ENCODE measurements at regions not wholly inside any gene's neighbourhood (a gene's known extent, or its start where the extent isn't known, plus 50 kb on each side); places are given as distances from the start of the nearest gene placed in this dataset.

DNA sequence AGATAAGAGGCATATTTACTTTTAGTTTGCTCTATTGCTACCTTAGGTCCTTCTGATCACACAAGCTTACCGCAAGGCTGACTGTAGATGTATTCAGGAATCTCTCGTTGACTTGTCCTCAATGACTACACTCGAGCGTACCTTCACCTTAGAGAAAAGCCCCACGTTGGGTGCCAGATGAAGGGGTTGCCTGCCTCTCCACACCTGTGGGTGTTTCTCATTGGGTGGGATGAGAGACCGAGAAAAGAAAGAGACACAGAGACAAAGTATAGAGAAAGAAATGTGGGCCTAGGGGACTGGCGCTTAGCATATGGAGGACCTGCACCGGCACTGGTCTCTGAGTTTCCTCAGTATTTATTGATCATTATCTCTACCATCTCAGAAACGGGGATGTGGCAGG lies 51.8 kb downstream of the ASCL4 start:
- no peak for TF ChIP-seq RAD21 (IDR thresholded peaks at IDR 0.05; ENCODE audit: low read length)
- TF ChIP-seq, protein P1, sequence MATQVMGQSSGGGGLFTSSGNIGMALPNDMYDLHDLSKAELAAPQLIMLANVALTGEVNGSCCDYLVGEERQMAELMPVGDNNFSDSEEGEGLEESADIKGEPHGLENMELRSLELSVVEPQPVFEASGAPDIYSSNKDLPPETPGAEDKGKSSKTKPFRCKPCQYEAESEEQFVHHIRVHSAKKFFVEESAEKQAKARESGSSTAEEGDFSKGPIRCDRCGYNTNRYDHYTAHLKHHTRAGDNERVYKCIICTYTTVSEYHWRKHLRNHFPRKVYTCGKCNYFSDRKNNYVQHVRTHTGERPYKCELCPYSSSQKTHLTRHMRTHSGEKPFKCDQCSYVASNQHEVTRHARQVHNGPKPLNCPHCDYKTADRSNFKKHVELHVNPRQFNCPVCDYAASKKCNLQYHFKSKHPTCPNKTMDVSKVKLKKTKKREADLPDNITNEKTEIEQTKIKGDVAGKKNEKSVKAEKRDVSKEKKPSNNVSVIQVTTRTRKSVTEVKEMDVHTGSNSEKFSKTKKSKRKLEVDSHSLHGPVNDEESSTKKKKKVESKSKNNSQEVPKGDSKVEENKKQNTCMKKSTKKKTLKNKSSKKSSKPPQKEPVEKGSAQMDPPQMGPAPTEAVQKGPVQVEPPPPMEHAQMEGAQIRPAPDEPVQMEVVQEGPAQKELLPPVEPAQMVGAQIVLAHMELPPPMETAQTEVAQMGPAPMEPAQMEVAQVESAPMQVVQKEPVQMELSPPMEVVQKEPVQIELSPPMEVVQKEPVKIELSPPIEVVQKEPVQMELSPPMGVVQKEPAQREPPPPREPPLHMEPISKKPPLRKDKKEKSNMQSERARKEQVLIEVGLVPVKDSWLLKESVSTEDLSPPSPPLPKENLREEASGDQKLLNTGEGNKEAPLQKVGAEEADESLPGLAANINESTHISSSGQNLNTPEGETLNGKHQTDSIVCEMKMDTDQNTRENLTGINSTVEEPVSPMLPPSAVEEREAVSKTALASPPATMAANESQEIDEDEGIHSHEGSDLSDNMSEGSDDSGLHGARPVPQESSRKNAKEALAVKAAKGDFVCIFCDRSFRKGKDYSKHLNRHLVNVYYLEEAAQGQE (IDR thresholded peaks at IDR 0.05; ENCODE audit: low read depth, low read length): no peak
- no peak for TF ChIP-seq FOXM1 (IDR thresholded peaks at IDR 0.05; ENCODE audit: low read depth)
- no peak for TF ChIP-seq JUND (IDR thresholded peaks at IDR 0.05)
- TF ChIP-seq RCOR1 (IDR thresholded peaks at IDR 0.05; ENCODE audit: low read length): no peak
- TF ChIP-seq TCF12 (IDR thresholded peaks at IDR 0.05): no peak
- TF ChIP-seq GATA2 (CRISPR knock-in tag; IDR thresholded peaks at IDR 0.05): no peak
- TF ChIP-seq POLR2AphosphoS5 (IDR thresholded peaks at IDR 0.05; ENCODE audit: low read depth, low read length): no peak
- TF ChIP-seq RFX5 (IDR thresholded peaks at IDR 0.05; ENCODE audit: low read length): no peak
- no peak for TF ChIP-seq NFIC (IDR thresholded peaks at IDR 0.05; ENCODE audit: borderline replicate concordance)
- TF ChIP-seq, protein P2, sequence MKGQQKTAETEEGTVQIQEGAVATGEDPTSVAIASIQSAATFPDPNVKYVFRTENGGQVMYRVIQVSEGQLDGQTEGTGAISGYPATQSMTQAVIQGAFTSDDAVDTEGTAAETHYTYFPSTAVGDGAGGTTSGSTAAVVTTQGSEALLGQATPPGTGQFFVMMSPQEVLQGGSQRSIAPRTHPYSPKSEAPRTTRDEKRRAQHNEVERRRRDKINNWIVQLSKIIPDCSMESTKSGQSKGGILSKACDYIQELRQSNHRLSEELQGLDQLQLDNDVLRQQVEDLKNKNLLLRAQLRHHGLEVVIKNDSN (IDR thresholded peaks at IDR 0.05; ENCODE audit: borderline replicate concordance, low read depth): no peak
- TF ChIP-seq EP300 (IDR thresholded peaks at IDR 0.05; ENCODE audit: borderline replicate concordance in 1 of 2, low read depth in 1 of 2, low read length in 1 of 2): no peak
- DNase-seq: no peak
- H3K4me1 ChIP-seq (ENCODE audit: control insufficient read depth in 1 of 2, insufficient read depth in 2 of 2, low read depth in 1 of 2, low read length in 1 of 2): no peaks in the 10 kb centered on the region
- no peak overlapping the region for H3K4me2 ChIP-seq
- H3K36me3 ChIP-seq (replicated peaks in 1 of 2; ENCODE audit: control insufficient read depth in 1 of 2, insufficient read depth in 2 of 2, low read length in 1 of 2): no peaks in the 10 kb centered on the region
- ChIA-PET POLR2A (no interaction called here), CTCF (no interaction called here)
- no peak overlapping the region for H3K4me3 ChIP-seq (ENCODE audit: low read depth in 2 of 2, low read length in 1 of 2)
- H3K9me3 ChIP-seq: no peaks in the 10 kb centered on the region
- H3K9ac ChIP-seq: no peak overlapping the region
- no peaks in the 10 kb centered on the region for H4K20me1 ChIP-seq (ENCODE audit: insufficient read depth)
- H3K27ac ChIP-seq (ENCODE audit: low read depth in 2 of 2, low read length in 1 of 2): no peak overlapping the region
- no peaks in the 10 kb centered on the region for H3K27me3 ChIP-seq (ENCODE audit: insufficient read depth)
- H3K9me2 ChIP-seq: no peaks in the 10 kb centered on the region
- no peaks in the 10 kb centered on the region for H3K79me2 ChIP-seq (ENCODE audit: insufficient read depth)
- WGBS (ENCODE audit: low lambda C conversion rate): 30% methylated on average over 8 of the region's 9 CpGs
- no peaks in the 10 kb centered on the region for H3F3A ChIP-seq (replicated peaks; ENCODE audit: insufficient read depth)
- no peak overlapping the region for H2AFZ ChIP-seq (ENCODE audit: low read depth)

DNA sequence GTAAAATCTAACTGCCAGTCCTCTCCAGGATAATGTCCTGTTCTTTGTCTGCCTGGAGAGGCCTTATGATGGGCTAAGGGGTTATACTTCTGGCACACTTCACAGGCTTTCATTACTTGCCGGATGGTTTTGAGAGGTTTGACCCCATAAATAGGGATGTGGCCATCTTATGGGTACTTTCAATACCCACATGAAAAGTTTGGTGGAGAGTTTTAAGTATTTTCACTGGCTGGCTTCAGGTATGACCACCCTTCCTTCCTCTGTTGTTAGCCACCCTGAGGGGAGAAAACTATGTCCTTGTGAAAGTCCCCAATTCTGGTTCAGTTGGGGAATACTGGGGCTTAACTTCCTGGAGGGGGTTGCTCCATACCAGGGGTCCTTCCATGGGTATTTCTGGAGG lies 54.8 kb downstream of the ASCL4 start:
- ChIA-PET POLR2A (no interaction called here), CTCF (no interaction called here)
- Histone ChIP-seq H3K27ac (ENCODE audit: low read depth in 2 of 2, low read length in 1 of 2) (no peak overlapping the region), H3K79me2 (ENCODE audit: insufficient read depth) (no peaks in the 10 kb centered on the region), H3F3A (replicated peaks; ENCODE audit: insufficient read depth) (no peaks in the 10 kb centered on the region), H3K4me1 (ENCODE audit: control insufficient read depth in 1 of 2, insufficient read depth in 2 of 2, low read depth in 1 of 2, low read length in 1 of 2) (no peaks in the 10 kb centered on the region), H3K27me3 (ENCODE audit: insufficient read depth) (no peaks in the 10 kb centered on the region), H2AFZ (ENCODE audit: low read depth) (no peak overlapping the region), H3K9me2 (no peaks in the 10 kb centered on the region), H3K36me3 (replicated peaks in 1 of 2; ENCODE audit: control insufficient read depth in 1 of 2, insufficient read depth in 2 of 2, low read length in 1 of 2) (no peaks in the 10 kb centered on the region), H3K4me3 (ENCODE audit: low read depth in 2 of 2, low read length in 1 of 2) (no peak overlapping the region), H3K9ac (no peak overlapping the region), H3K9me3 (no peaks in the 10 kb centered on the region), H4K20me1 (ENCODE audit: insufficient read depth) (no peaks in the 10 kb centered on the region), H3K4me2 (no peak overlapping the region)
- TF ChIP-seq NFIC (IDR thresholded peaks at IDR 0.05; ENCODE audit: borderline replicate concordance) (no peak), EZH2phosphoT487 (IDR thresholded peaks at IDR 0.05; ENCODE audit: borderline replicate concordance, low read depth) (no peak), CHD2 (IDR thresholded peaks at IDR 0.05; ENCODE audit: low read length, partially characterized antibody) (no peak), SIN3A (IDR thresholded peaks at IDR 0.05; ENCODE audit: borderline replicate concordance, low read depth, low read length) (no peak), TEAD4 (IDR thresholded peaks at IDR 0.05; ENCODE audit: borderline replicate concordance, insufficient read depth) (no peak), RCOR1 (IDR thresholded peaks at IDR 0.05; ENCODE audit: low read length) (no peak), YY1 (IDR thresholded peaks at IDR 0.05; ENCODE audit: low read depth) (no peak), TCF12 (IDR thresholded peaks at IDR 0.05) (no peak)
- TF ChIP-seq, protein P1 (IDR thresholded peaks at IDR 0.05; ENCODE audit: low read depth, low read length): no peak
- TF ChIP-seq, protein P3, sequence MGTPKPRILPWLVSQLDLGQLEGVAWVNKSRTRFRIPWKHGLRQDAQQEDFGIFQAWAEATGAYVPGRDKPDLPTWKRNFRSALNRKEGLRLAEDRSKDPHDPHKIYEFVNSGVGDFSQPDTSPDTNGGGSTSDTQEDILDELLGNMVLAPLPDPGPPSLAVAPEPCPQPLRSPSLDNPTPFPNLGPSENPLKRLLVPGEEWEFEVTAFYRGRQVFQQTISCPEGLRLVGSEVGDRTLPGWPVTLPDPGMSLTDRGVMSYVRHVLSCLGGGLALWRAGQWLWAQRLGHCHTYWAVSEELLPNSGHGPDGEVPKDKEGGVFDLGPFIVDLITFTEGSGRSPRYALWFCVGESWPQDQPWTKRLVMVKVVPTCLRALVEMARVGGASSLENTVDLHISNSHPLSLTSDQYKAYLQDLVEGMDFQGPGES (IDR thresholded peaks at IDR 0.05; ENCODE audit: low read depth, low read length): no peak
- WGBS (ENCODE audit: low lambda C conversion rate): 0% methylated on average over 1 of the region's 1 CpG
- no peak for DNase-seq

Measured in SK-N-SH (cell line).